ENCODE measurements at regions not wholly inside any gene's neighbourhood (a gene's known extent, or its start where the extent isn't known, plus 50 kb on each side); places are given as distances from the start of the nearest gene placed in this dataset.
"Not testable (repeated sequence)": the region's sequence is repeated elsewhere in the genome, so short reads cannot be mapped to it uniquely, and the experiment has no call there.

DNA sequence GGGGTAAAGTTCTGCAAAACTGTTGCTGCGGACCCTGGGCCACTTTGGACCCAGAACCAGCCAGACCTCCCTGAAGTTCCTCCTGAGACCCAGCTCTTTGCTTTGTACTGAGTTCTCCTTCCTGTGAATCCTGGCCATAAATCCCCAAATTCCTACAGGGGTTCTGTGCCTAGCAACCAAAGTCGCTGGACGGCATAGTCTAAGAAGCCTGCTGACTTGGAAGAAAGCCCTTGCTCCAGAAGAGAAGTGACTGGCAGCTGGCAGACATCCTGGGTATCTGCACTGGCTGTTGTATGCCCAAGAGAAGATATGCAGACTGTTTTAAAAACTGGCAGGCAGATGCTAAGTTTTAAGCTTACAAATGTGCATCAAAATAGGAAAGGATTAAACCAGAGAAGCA is 99.9 kb upstream of the SLC24A4 start:
- no peak for DNase-seq (ENCODE audit: low read depth, low spot score)

- DNase-seq (ENCODE audit: low read depth, low spot score): no peak
These were observed 98.5 kb upstream of the SLC24A4 start for GRCh38 chr14:92224358-92224954.

DNA sequence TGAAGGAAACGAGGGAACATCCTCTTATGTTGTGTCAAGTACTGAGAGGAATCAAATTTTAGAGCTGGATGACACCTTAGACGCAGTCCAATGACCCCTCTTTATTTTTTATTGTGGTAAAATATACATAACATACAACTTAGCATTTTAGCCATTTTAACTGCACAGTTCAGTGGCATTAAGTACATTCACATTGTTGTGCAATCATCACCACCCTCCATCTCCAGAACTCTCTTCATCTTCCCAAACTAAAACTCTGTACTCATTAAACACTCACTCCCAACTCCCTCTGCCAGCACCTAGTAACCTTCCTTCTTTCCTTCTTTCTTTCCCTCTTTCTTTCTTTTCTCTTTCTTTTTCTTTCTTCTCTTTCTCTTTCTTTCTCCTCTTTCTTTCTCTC is 97.2 kb upstream of the SLC24A4 start:
- DNase-seq (ENCODE audit: low read depth, low spot score): no peak

GRCh38 chr14:92226166-92226565 is 96.8 kb upstream of the SLC24A4 start:
- DNase-seq (ENCODE audit: low read depth, low spot score): not testable (repeated sequence)

DNA sequence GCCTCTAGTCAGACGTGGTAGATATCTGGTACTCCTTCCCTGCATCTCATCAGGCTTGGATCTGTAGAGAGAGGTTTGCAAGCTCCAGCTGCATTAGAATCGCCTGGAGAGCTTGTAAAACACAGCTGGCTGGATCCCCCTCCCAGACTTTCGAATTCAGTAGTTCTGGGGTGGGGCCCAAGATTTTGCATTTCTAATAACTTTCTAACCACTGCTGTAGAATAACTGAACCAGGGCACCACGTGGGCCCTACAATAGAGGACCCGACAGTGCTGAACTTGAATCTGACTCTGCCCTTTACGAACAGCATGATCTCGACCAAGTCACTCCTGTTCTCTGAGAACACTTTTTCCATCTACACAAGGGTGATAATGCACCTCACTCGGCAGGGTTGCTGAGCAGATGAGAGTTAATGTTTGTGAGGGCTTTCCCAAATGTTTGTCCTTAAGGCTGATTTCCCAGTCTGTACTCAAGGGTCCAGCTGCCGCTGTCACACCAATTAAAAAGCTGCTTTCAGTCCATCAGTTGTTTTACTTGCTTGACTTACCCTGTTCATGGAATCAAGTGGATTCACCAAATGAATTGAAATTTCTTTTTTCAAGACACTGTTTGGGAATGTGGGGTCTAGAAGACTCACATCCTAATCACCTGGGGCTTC is 86.6 kb upstream of the SLC24A4 start:
- DNase-seq (ENCODE audit: low read depth, low spot score): no peak

DNA sequence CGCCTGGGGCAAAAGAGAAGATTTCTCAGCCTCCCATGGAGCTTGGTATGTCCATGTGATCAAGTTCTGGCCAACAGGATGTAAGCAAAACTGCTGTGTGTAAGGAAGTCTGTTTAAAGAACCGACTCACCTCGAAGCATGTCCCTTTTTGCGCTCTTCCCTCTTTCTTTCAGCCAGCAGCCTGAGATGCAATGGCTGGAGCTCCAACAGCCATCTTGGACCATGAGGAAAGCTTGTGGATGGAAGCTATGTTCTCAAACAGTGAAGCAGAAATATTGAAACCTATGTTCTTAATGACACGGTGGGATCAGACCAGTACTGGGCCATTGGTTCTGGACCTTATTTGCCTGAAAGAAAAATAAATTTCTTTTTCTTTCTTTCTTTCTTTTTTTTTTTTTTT is 82.3 kb upstream of the SLC24A4 start:
- DNase-seq (ENCODE audit: low read depth, low spot score): no peak

DNA sequence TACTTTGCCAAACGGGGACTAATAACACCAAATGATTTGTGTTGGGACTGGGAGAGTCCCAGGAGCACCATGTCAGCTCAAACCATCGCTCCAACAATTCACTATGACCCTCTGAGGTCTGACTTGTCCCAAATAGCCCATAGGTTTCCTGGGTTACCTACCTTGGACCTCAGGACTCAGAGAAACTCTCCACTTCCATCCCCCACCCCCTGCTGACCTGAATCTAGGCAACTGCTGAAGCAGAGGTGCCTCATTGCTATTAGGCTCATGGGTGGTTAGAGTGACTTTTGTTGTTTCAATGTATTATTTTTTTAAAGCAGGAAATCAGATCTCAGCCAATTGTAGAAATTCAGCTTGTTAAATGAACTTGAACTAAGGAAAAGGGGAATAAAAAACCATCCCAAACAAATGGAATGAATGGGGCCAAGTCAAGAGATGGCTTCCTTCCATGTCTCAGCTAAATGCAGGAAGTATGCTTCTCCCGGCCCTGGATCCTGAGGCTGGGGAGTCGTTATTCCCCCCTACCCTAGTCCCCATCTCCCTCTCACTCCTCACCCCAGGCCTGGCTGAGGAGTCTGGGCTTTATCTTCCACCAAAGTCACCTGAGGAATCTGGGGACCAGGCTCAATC is 80.9 kb upstream of the SLC24A4 start:
- DNase-seq (ENCODE audit: low read depth, low spot score): no peak

- DNase-seq (ENCODE audit: low read depth, low spot score): no peak
These were observed 78.2 kb upstream of the SLC24A4 start for GRCh38 chr14:92244805-92245204.

- no peak for DNase-seq (ENCODE audit: low read depth, low spot score)
These were observed 75.6 kb upstream of the SLC24A4 start for GRCh38 chr14:92247341-92247740.

GRCh38 chr14:92247947-92248346 is 75.0 kb upstream of the SLC24A4 start:
- DNase-seq (ENCODE audit: low read depth, low spot score): no peak

GRCh38 chr14:92248696-92249095 is 74.3 kb upstream of the SLC24A4 start:
- DNase-seq (ENCODE audit: low read depth, low spot score): no peak

DNA sequence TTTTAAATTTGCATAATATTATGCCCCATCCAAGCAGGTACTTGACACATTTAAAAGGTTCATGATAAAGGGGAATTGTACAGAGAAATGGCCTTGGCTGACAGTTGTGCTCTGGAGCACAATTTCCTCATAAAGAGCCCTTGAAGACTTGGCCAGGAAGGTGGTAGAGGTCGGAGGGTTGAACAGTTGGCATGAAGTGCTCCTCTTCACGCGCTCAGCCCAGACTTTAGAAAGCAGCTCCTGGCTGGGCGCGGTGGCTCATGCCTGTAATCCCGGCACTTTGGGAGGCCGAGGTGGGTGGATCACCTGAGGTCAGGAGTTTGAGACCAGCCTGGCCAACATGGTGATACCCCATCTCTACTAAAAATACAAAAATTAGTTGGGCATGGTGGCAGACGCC is 72.6 kb upstream of the SLC24A4 start:
- DNase-seq (ENCODE audit: low read depth, low spot score): not testable (repeated sequence)

GRCh38 chr14:92252323-92252722 is 70.6 kb upstream of the SLC24A4 start:
- DNase-seq (ENCODE audit: low read depth, low spot score): no peak

DNA sequence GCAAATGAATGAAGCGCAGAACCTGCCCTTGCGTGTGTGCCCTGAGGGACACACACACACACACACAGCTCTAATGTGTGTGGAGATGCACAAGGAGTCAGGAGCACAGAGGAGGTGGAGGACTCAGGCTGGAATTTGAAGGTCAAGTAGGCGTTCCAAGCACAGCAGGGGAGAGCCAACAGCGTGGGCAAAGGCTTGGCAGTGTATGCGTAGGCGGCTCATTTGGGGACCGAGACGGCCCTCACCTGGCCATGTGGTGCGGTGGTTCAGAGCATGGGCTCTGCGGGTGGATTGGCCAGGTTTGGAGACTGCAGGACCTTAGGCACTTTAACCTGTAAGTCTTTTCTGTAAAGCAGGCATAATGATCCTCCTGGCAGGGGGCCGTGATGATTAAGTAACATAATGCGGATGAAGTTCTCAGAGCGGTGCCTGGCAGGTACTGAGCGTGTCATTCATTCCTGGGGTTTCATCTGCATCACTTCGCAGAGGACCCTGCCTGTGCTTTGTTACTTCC is 69.5 kb upstream of the SLC24A4 start:
- peak; percentile 67 for DNase-seq (ENCODE audit: low read depth, low spot score)

DNA sequence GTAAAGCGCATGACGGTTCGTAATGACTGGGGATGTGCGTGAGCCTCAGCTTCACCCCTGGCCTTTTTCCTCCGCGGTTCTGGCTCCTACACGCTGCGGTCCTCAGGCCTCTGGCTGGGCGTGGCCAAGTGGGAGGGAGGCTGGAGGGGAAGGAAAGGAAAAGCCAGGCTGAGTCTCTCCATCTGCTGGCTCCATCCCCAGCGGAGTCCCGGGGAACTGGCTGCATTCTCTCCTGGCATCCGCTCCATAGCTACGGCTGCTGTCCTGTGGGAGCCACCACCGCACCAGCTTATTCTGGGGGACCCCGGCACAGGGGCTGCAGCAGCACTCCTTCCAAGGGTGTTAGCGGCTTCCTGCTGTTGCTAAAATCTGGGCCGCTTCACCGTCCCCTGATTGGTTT is 68.2 kb upstream of the SLC24A4 start:
- peak; percentile 49 for DNase-seq (ENCODE audit: low read depth, low spot score)

DNA sequence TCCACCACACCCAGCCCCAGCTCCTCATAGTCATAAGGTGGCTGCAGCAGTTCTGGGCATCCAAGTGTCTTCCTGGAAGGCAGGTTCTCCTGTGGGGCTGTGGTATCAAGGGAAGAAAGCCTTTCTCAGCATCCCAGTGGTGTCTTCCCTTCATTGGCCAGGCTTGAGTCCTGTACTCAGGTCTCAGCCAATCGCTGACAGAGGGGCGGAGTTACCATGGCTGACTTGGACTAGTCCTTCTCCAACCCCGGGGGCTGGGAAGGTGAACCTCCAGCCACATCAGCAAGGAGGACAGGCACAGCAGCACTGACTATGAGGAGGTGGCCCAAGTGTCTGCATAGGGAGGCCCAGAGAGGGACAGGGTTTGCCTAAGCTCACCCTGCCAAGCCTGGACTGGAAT is 64.0 kb upstream of the SLC24A4 start:
- no peak for DNase-seq (ENCODE audit: low read depth, low spot score)

DNA sequence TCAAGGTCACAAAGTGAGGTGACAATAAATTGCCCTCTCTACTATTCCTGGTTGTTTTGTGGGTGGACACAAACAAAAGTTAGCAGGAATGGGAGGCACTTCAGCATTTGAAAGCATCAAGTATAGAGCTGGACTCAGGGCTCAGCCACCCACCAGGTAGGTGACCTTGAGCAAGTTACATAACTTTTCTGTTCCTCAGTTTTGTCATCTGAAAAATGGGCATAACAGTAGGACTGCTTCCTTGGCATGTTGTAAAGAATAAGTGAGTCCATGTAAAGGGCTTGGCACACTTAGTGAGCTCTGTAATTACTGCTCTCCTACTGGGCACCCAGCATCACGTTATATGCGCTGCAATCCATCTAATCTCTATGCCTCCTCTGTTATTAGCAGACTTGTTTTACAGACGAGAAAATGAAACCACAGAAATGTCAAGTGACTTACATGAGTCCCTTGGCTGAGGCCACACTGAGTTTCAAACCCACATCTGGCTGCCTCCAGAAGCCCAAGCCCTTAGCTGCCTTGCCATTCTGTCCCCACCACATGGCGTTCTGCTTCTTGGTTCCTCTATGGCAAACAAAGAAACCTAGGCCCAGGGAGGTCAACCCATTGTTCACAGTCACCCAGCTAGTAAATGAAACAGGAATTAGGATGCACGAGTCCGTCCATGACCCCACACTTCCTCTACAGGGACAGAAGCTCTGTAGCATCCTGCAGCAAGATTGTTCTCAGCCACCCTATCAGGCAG is 63.2 kb upstream of the SLC24A4 start:
- DNase-seq (ENCODE audit: low read depth, low spot score): no peak

GRCh38 chr14:92263681-92264080 is 59.3 kb upstream of the SLC24A4 start:
- DNase-seq (ENCODE audit: low read depth, low spot score): no peak

- DNase-seq (ENCODE audit: low read depth, low spot score): no peak
These were observed 58.8 kb upstream of the SLC24A4 start for GRCh38 chr14:92264195-92264594.

GRCh38 chr14:92266216-92266615 is 56.7 kb upstream of the SLC24A4 start:
- DNase-seq (ENCODE audit: low read depth, low spot score): no peak
